H9 (cell line): ENCODE measurements at regions not wholly inside any gene's neighbourhood (a gene's known extent, or its start where the extent isn't known, plus 50 kb on each side); places are given as distances from the start of the nearest gene placed in this dataset.
A peak's percentile ranks its signal among the peaks of the same experiment; 100 is the strongest.

Experiments used
- DNase-seq: peaks from one replicate; pipeline ENCODE4 v3.0.0-alpha.2; 2017
- H2AFZ ChIP-seq: one replicate; pipeline ENCODE4 v1.6.1; 2013; ENCODE audit warnings: mild to moderate bottlenecking, low read length, control low read depth, moderate library complexity
- H2AK5ac ChIP-seq: 2 replicates; pipeline ENCODE4 v1.6.1; 2013; ENCODE audit warnings: low read length, control low read depth, mixed read lengths; ENCODE audit not compliant: insufficient read length
- H2BK120ac ChIP-seq: one replicate; pipeline ENCODE4 v1.6.1; 2013; ENCODE audit warnings: low read depth, mild to moderate bottlenecking, low read length, control low read depth, inconsistent platforms; ENCODE audit not compliant: poor library complexity, severe bottlenecking
- H2BK12ac ChIP-seq: 2 replicates; pipeline ENCODE4 v1.6.1; 2013; ENCODE audit warnings: low read length, control low read depth, mixed read lengths, low read depth; ENCODE audit not compliant: insufficient read length
- H2BK15ac ChIP-seq: 2 replicates; pipeline ENCODE4 v1.6.1; 2013; ENCODE audit warnings: low read depth, low read length, control low read depth
- H2BK20ac ChIP-seq: one replicate; pipeline ENCODE4 v1.6.1; 2013; ENCODE audit warnings: low read depth, mild to moderate bottlenecking, low read length, control low read depth, inconsistent platforms; ENCODE audit not compliant: poor library complexity, severe bottlenecking
- H2BK5ac ChIP-seq: 2 replicates; pipeline ENCODE4 v1.6.1; 2013; ENCODE audit warnings: low read length, control low read depth, mixed read lengths; ENCODE audit not compliant: insufficient read length
- H3K14ac ChIP-seq: 2 replicates; pipeline ENCODE4 v1.6.1; 2013; ENCODE audit warnings: low read length, control low read depth; ENCODE audit not compliant: insufficient read depth
- H3K18ac ChIP-seq: 2 replicates; pipeline ENCODE4 v1.6.1; 2013; ENCODE audit warnings: low read depth, mild to moderate bottlenecking, mixed read lengths, low read length, control low read depth; ENCODE audit not compliant: insufficient read length
- H3K23ac ChIP-seq: 2 replicates; pipeline ENCODE4 v1.6.1; 2013; ENCODE audit warnings: low read length, control low read depth, mixed read lengths, low read depth; ENCODE audit not compliant: insufficient read length
- H3K23me2 ChIP-seq: 2 replicates; pipeline ENCODE4 v1.6.1; 2013; ENCODE audit warnings: low read depth, mild to moderate bottlenecking, mixed read lengths, low read length, control low read depth; ENCODE audit not compliant: insufficient read length, poor library complexity, severe bottlenecking
- H3K27ac ChIP-seq: 2 replicates; pipeline ENCODE4 v1.5.1; 2013; ENCODE audit warnings: low read length, control low read depth, mixed read lengths, low read depth; ENCODE audit not compliant: insufficient read length
- H3K27me3 ChIP-seq: 2 replicates; pipeline ENCODE4 v1.6.1; 2013; ENCODE audit warnings: low read length, control low read depth, inconsistent platforms; ENCODE audit not compliant: insufficient read depth
- H3K4ac ChIP-seq: 2 replicates; pipeline ENCODE4 v1.6.1; 2013; ENCODE audit warnings: low read depth, mild to moderate bottlenecking, control low read depth, inconsistent platforms, low read length, moderate library complexity
- H3K4me1 ChIP-seq: 2 replicates; pipeline ENCODE4 v1.6.1; 2013; ENCODE audit warnings: low read length, control low read depth, inconsistent platforms; ENCODE audit not compliant: insufficient read depth
- H3K4me2 ChIP-seq: 2 replicates; pipeline ENCODE4 v1.6.1; 2013; ENCODE audit warnings: low read length, control low read depth, mixed read lengths; ENCODE audit not compliant: insufficient read length, insufficient read depth
- H3K56ac ChIP-seq: 2 replicates; pipeline ENCODE4 v1.6.1; 2013; ENCODE audit warnings: low read depth, mild to moderate bottlenecking, mixed read lengths, low read length, control low read depth; ENCODE audit not compliant: insufficient read length
- H3K79me1 ChIP-seq: 2 replicates; pipeline ENCODE4 v1.6.1; 2013; ENCODE audit warnings: low read depth, mild to moderate bottlenecking, moderate library complexity, low read length, control low read depth, inconsistent platforms; ENCODE audit not compliant: insufficient read depth, poor library complexity, severe bottlenecking
- H3K79me2 ChIP-seq: 2 replicates; pipeline ENCODE4 v1.6.1; 2013; ENCODE audit warnings: low read length, control low read depth, inconsistent platforms; ENCODE audit not compliant: insufficient read depth
- H3K9ac ChIP-seq: 2 replicates; pipeline ENCODE4 v1.6.1; 2013; ENCODE audit warnings: low read length, control low read depth, mixed read lengths; ENCODE audit not compliant: insufficient read length; ENCODE audit errors: extremely low read depth
- H3K9me3 ChIP-seq: one replicate; pipeline ENCODE4 v1.6.1; 2013; ENCODE audit warnings: low read depth, low read length, inconsistent platforms; ENCODE audit not compliant: control insufficient read depth
- H3T11ph ChIP-seq: one replicate; pipeline ENCODE4 v1.6.1; 2013; ENCODE audit warnings: mild to moderate bottlenecking, low read length, control low read depth, inconsistent platforms
- H4K20me1 ChIP-seq: one replicate; pipeline ENCODE4 v1.6.1; 2013; ENCODE audit not compliant: control insufficient read depth, insufficient read length, insufficient read depth
- H4K5ac ChIP-seq: 2 replicates; pipeline ENCODE4 v1.6.1; 2013; ENCODE audit warnings: low read depth, mild to moderate bottlenecking, mixed read lengths, low read length, control low read depth; ENCODE audit not compliant: insufficient read length
- H4K8ac ChIP-seq: replicated peaks from 2 replicates; pipeline ENCODE4 v1.6.1; 2013; ENCODE audit warnings: low read length, control low read depth, mixed read lengths, low read depth; ENCODE audit not compliant: insufficient read length
- H4K91ac ChIP-seq: 2 replicates; pipeline ENCODE4 v1.6.1; 2013; ENCODE audit warnings: low read depth, mild to moderate bottlenecking, moderate library complexity, mixed read lengths, low read length, control low read depth; ENCODE audit not compliant: insufficient read length
- H3K27ac Mint-ChIP-seq, 3 experiments: 2 replicates in 2 of 3; 3 replicates in 1 of 3; pipeline ENCODE4 v1.8.0; 2020 to 2021; ENCODE audit warnings: mixed read lengths in 3 of 3, mild to moderate bottlenecking in 1 of 3, moderate library complexity in 1 of 3
- H3K27me3 Mint-ChIP-seq: 2 replicates; pipeline ENCODE4 v1.8.0; 2021; ENCODE audit warnings: low read depth, mild to moderate bottlenecking, moderate library complexity, mixed read lengths
- H3K36me3 Mint-ChIP-seq, 3 experiments: 2 replicates in 2 of 3; 3 replicates in 1 of 3; pipeline ENCODE4 v1.8.0; 2020 to 2021; ENCODE audit warnings: low read depth in 3 of 3, mixed read lengths in 3 of 3; ENCODE audit not compliant: insufficient read depth in 1 of 3
- H3K4me1 Mint-ChIP-seq, 2 experiments: 2 replicates each; pipeline ENCODE4 v1.8.0; 2020; ENCODE audit warnings: mixed read lengths in 2 of 2
- H3K4me3 Mint-ChIP-seq, 2 experiments: 2 replicates in 1 of 2; 3 replicates in 1 of 2; pipeline ENCODE4 v1.8.0; 2020 to 2021; ENCODE audit warnings: mild to moderate bottlenecking in 2 of 2, mixed read lengths in 2 of 2, moderate library complexity in 1 of 2
- H3K9me3 Mint-ChIP-seq, 2 experiments: 2 replicates in 1 of 2; 3 replicates in 1 of 2; pipeline ENCODE4 v1.8.0; 2020; ENCODE audit warnings: mild to moderate bottlenecking in 2 of 2, mixed read lengths in 2 of 2, moderate library complexity in 1 of 2
- WGBS: extraction: QIAGEN DNeasy Blood & Tissue Kit; methylation state at CpG from one replicate; pipeline ENCODE4 v1.1.7; 2013; ENCODE audit warnings: missing lambda C conversion rate, low lambda C conversion rate, mixed read lengths; ENCODE audit not compliant: insufficient read length; ENCODE audit errors: extremely low coverage; 5-methylcytosine and 5-hydroxymethylcytosine counted together
- TF ChIP-seq, protein P1 (sequence below): fragments of 200-600 bp; sonication (generic); conservative IDR thresholded peaks from 3 replicates; pipeline ENCODE4 v1.8.0; 2021; ENCODE audit warnings: antibody characterized with exemption, mild to moderate bottlenecking

DNA sequence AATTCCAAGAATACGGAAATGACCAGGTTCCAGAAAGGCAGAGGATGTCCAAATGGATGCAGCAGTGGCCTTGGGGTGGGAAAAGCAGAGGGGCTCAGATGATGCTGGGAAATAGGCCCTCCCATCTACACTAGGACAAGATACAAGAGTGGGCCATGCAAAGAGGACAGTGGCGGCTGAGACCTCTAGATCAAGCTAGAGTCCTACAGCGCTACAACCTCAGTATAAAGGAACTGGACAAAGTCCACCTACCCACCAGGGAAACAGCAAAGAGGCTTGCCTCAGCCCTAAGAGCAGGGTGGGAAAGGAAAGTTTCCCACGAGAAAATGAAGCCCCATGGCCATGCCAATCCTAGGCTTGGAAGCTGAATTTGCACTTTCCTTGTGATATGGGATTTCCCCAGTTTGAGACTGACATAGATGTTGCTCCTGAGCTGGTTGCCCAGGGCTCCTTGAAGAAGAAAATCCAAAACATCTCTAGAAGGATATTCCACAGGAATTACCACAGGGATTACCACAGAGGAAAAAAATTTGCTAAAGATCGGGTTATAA lies 282.2 kb downstream of the MREG start:
- H4K8ac ChIP-seq: no peak overlapping the region
- H2BK5ac ChIP-seq: no peak overlapping the region
- H3K4me1 ChIP-seq: no peaks in the 10 kb centered on the region
- Mint-ChIP-seq H3K4me3 (no peak overlapping the region), H3K27me3 (no peaks in the 10 kb centered on the region), H3K4me1 (no peaks in the 10 kb centered on the region), H3K9me3 (no peaks in the 10 kb centered on the region; a peak in 1 of 5 replicates), H3K27ac (peak overlapping the region in 1 of 3 experiments; percentile 63; a peak in 1 of 7 replicates), H3K36me3 (no peaks in the 10 kb centered on the region)
- H2BK120ac ChIP-seq: no peak overlapping the region
- no peak overlapping the region for H2BK12ac ChIP-seq
- H2AK5ac ChIP-seq: no peak overlapping the region
- H3K4me2 ChIP-seq: no peak overlapping the region
- 0 out of 2 replicates have a peak overlapping the region, but pooled peaks have one; percentile 84 for H2BK15ac ChIP-seq
- H3K14ac ChIP-seq: no peak overlapping the region
- no peaks in the 10 kb centered on the region for H3K79me2 ChIP-seq
- no peak overlapping the region for H2BK20ac ChIP-seq
- no peak overlapping the region for H3K9ac ChIP-seq
- H3K27ac ChIP-seq: no peak overlapping the region
- H4K5ac ChIP-seq: no peak overlapping the region
- H2AFZ ChIP-seq: no peak overlapping the region
- no CpG with 5 or more reads among the region's 5 CpGs for WGBS
- H3K56ac ChIP-seq: no peak overlapping the region
- DNase-seq: no peak
- H3T11ph ChIP-seq: no peak overlapping the region
- H3K27me3 ChIP-seq: no peaks in the 10 kb centered on the region
- H3K79me1 ChIP-seq: no peaks in the 10 kb centered on the region
- TF ChIP-seq, protein P1, sequence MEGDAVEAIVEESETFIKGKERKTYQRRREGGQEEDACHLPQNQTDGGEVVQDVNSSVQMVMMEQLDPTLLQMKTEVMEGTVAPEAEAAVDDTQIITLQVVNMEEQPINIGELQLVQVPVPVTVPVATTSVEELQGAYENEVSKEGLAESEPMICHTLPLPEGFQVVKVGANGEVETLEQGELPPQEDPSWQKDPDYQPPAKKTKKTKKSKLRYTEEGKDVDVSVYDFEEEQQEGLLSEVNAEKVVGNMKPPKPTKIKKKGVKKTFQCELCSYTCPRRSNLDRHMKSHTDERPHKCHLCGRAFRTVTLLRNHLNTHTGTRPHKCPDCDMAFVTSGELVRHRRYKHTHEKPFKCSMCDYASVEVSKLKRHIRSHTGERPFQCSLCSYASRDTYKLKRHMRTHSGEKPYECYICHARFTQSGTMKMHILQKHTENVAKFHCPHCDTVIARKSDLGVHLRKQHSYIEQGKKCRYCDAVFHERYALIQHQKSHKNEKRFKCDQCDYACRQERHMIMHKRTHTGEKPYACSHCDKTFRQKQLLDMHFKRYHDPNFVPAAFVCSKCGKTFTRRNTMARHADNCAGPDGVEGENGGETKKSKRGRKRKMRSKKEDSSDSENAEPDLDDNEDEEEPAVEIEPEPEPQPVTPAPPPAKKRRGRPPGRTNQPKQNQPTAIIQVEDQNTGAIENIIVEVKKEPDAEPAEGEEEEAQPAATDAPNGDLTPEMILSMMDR: no peak
- H3K23ac ChIP-seq: no peak overlapping the region
- no peak overlapping the region for H3K18ac ChIP-seq
- H3K4ac ChIP-seq: no peak overlapping the region
- H3K9me3 ChIP-seq: no peaks in the 10 kb centered on the region
- H4K91ac ChIP-seq: no peak overlapping the region
- no peaks in the 10 kb centered on the region for H4K20me1 ChIP-seq
- H3K23me2 ChIP-seq: no peaks in the 10 kb centered on the region
